Adrenal gland (tissue), 5 donors: ENCODE measurements at regions not wholly inside any gene's neighbourhood (a gene's known extent, or its start where the extent isn't known, plus 50 kb on each side); places are given as distances from the start of the nearest gene placed in this dataset.

Experiments
- POLR2A ChIP-seq, 2 donors: fragments of 450-650 bp; IDR thresholded peaks; one replicate each; pipeline ENCODE4 v1.6.1; 2017; ENCODE audit warnings: antibody characterized with exemption in 2 of 2, mild to moderate bottlenecking in 2 of 2, moderate library complexity in 1 of 2
- TF ChIP-seq, protein P1 (sequence below), 6 experiments: fragments of 450-650 bp in 4 of 6; fragments of 200-600 bp in 2 of 6; sonication (generic) in 1 of 6; IDR thresholded peaks; 1 replicate in 5 of 6; 2 replicates in 1 of 6; pipeline versions ENCODE4 v1.5.1 to v1.8.0; 2016 to 2021; ENCODE audit warnings: antibody characterized with exemption in 6 of 6, mild to moderate bottlenecking in 2 of 6, moderate library complexity in 1 of 6
- donor health status: DM: no; HTN: no; CAD: no.

DNA sequence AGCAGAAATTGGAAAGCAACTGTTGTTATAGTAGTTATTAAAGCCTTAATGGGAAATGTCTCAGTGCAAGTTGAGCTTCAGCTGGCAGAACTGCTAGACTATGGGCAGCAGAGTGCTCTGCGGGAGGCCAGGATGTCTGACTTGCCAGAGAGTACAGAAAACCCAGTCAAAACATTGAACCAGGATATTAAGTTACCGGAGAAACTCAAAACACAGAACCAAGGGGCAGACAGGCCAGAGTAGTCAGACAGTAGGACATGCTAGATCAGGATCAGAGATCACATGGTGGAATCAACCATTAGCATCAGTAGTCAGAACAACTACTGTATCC, 72.9 kb upstream of the TNIP3 start:
- TF ChIP-seq, protein P1, sequence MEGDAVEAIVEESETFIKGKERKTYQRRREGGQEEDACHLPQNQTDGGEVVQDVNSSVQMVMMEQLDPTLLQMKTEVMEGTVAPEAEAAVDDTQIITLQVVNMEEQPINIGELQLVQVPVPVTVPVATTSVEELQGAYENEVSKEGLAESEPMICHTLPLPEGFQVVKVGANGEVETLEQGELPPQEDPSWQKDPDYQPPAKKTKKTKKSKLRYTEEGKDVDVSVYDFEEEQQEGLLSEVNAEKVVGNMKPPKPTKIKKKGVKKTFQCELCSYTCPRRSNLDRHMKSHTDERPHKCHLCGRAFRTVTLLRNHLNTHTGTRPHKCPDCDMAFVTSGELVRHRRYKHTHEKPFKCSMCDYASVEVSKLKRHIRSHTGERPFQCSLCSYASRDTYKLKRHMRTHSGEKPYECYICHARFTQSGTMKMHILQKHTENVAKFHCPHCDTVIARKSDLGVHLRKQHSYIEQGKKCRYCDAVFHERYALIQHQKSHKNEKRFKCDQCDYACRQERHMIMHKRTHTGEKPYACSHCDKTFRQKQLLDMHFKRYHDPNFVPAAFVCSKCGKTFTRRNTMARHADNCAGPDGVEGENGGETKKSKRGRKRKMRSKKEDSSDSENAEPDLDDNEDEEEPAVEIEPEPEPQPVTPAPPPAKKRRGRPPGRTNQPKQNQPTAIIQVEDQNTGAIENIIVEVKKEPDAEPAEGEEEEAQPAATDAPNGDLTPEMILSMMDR (IDR thresholded peaks at IDR 0.05), result no peak
- no peak for TF ChIP-seq POLR2A (IDR thresholded peaks at IDR 0.05)
